Upper lobe of left lung (tissue), 4 donors: ENCODE measurements at regions not wholly inside any gene's neighbourhood (a gene's known extent, or its start where the extent isn't known, plus 50 kb on each side); places are given as distances from the start of the nearest gene placed in this dataset.
"Not testable (repeated sequence)": the region's sequence is repeated elsewhere in the genome, so short reads cannot be mapped to it uniquely, and the experiment has no call there.

Source experiments
- CTCF ChIP-seq, 6 experiments: fragments of 450-650 bp in 4 of 6; fragments of 200-600 bp in 2 of 6; sonication (generic) in 2 of 6; IDR thresholded peaks; one replicate each; pipeline ENCODE4 v1.5.1; 2016 to 2019; ENCODE audit warnings: antibody characterized with exemption in 6 of 6
- POLR2A ChIP-seq, 4 donors: fragments of 450-650 bp; IDR thresholded peaks; one replicate each; pipeline ENCODE4 v1.5.1; 2016 to 2017; ENCODE audit warnings: antibody characterized with exemption in 4 of 4, mild to moderate bottlenecking in 2 of 4

- TF ChIP-seq POLR2A, CTCF (IDR thresholded peaks at IDR 0.05): not testable (repeated sequence)
These were observed 114.3 kb upstream of the NR3C1 start for GRCh38 chr5:143517824-143518223.
